Vagina (tissue), 2 donors: ENCODE measurements at regions not wholly inside any gene's neighbourhood (a gene's known extent, or its start where the extent isn't known, plus 50 kb on each side); places are given as distances from the start of the nearest gene placed in this dataset.

ENCODE experiments used
- POLR2A ChIP-seq, 2 donors: fragments of 450-650 bp; IDR thresholded peaks; one replicate each; pipeline ENCODE4 v1.6.1; 2017; ENCODE audit warnings: antibody characterized with exemption in 2 of 2, mild to moderate bottlenecking in 2 of 2, moderate library complexity in 2 of 2
- POLR2AphosphoS5 ChIP-seq, 2 donors: sonication (generic); formaldehyde crosslinking; IDR thresholded peaks; one replicate each; pipeline ENCODE4 v1.9.0; 2017; ENCODE audit warnings: antibody characterized with exemption in 2 of 2, mild to moderate bottlenecking in 2 of 2, low read depth in 1 of 2; ENCODE audit not compliant: insufficient read depth in 1 of 2
- TF ChIP-seq, protein P1 (sequence below), 3 experiments: fragments of 450-650 bp in 2 of 3; fragments of 200-600 bp in 1 of 3; sonication (generic) in 1 of 3; IDR thresholded peaks; one replicate each; pipeline ENCODE4 v1.5.1; 2017 to 2019; ENCODE audit warnings: antibody characterized with exemption in 3 of 3, mild to moderate bottlenecking in 2 of 3, moderate library complexity in 2 of 3

DNA sequence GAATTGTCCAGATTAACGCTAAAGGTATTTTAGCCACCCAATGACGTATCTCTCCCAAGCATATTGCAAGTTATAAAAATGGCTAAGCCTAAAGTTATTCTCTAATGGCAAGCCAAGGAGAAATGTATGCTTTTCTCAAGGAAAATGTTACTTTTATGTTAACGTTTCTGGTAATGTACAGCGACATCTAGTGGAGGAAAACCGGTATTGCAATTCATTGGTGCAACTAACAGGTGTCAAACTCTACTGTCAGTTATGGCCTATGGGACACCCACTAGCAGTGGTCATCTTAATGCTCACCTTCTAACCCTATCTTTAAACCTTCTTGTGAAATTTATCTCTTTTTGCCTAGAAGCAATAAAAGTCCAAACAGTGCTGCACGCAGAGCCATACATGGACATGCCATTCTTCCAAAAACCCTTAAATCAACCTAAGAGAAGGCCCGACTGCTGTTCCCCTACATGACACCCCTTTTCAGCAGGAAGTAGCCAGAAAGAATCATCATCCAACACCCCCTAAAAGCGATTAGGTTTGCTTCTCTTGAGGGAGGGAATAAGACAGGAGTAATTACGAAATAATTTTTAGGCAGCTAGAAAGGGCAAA, 68.7 kb upstream of the LRIF1 start:
- TF ChIP-seq, protein P1, sequence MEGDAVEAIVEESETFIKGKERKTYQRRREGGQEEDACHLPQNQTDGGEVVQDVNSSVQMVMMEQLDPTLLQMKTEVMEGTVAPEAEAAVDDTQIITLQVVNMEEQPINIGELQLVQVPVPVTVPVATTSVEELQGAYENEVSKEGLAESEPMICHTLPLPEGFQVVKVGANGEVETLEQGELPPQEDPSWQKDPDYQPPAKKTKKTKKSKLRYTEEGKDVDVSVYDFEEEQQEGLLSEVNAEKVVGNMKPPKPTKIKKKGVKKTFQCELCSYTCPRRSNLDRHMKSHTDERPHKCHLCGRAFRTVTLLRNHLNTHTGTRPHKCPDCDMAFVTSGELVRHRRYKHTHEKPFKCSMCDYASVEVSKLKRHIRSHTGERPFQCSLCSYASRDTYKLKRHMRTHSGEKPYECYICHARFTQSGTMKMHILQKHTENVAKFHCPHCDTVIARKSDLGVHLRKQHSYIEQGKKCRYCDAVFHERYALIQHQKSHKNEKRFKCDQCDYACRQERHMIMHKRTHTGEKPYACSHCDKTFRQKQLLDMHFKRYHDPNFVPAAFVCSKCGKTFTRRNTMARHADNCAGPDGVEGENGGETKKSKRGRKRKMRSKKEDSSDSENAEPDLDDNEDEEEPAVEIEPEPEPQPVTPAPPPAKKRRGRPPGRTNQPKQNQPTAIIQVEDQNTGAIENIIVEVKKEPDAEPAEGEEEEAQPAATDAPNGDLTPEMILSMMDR (IDR thresholded peaks at IDR 0.05) = peak in 2 of 3 experiments; percentile 58 to 59
- TF ChIP-seq POLR2A (IDR thresholded peaks at IDR 0.05) (no peak), POLR2AphosphoS5 (IDR thresholded peaks at IDR 0.05; ENCODE audit: insufficient read depth in 1 of 2, low read depth in 1 of 2) (no peak)
